HG03196 (cell line): ENCODE measurements at regions not wholly inside any gene's neighbourhood (a gene's known extent, or its start where the extent isn't known, plus 50 kb on each side); places are given as distances from the start of the nearest gene placed in this dataset.
"Not testable (repeated sequence)": the region's sequence is repeated elsewhere in the genome, so short reads cannot be mapped to it uniquely, and the experiment has no call there.

Experiments used
- ATAC-seq: cut with Tn5 transposase; IDR thresholded peaks from one replicate; pipeline ENCODE4 v1.9.1; 2021; ENCODE audit not compliant: unreplicated experiment

- no peak for ATAC-seq
Observed at GRCh38 chr18:38886235-38886634, 1320.6 kb upstream of the CELF4 start.

DNA sequence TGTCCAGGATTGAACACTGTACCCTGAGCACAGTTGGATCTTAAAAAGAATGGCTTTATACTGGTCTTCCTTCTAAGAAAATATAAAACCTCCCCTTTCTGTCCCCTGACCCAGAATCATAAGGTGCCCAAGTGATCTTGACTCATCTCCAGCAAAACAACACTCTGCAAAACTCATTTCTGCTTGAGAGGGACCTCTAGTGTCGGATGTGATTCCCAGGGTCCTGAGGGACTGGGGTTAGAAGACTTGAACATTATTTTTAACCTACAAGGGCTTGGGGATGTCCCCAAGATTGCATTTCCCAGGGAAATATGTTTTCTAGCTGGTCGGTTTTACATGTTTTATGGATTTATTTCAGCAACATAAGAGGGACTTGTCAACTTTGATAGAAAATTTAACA lies 1318.5 kb upstream of the CELF4 start:
- ATAC-seq, result no peak

- ATAC-seq, result no peak
Observed at GRCh38 chr18:38883111-38883510, 1317.5 kb upstream of the CELF4 start.

DNA sequence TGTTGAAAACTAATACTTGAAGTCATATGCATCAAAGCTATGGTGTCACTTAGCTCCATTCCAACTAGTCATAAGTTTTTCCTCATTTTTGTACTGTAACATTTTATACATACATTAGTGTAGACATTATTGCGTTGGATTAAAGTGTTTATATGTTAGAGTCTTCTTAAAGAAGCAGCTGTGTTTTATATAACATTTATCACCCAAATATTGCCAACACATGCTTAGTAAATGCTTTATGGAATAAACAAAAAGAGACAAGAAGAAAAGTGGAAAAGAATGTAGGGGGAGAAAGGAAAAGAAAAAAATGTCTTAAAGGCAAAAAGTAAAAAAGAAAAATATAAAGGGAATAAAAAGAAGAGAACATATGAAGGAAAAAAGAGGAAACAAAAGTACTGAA lies 1314.3 kb upstream of the CELF4 start:
- no peak for ATAC-seq

GRCh38 chr18:38872342-38872741 lies 1306.7 kb upstream of the CELF4 start:
- no peak for ATAC-seq

DNA sequence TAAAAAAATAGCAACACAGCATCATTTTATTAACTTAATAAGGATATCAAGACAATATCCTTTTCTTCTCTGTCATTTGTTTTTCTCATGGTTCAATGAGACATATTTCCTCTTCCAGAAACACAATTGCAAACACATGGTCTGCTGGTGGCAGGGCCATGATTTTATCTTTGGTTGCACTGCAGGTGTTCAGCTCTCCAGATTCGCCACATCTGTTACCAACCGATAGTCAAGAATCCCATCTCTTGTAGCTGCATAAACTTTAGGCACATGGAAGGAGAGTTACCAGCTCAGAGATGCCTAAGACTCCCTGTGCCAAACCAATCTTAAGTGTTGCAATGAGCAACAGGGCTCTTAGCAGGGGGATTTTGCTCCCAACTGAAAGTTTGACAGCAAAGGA lies 1303.2 kb upstream of the CELF4 start:
- ATAC-seq, result no peak

- no peak for ATAC-seq
Observed at GRCh38 chr18:38867680-38868079, 1302.1 kb upstream of the CELF4 start.

DNA sequence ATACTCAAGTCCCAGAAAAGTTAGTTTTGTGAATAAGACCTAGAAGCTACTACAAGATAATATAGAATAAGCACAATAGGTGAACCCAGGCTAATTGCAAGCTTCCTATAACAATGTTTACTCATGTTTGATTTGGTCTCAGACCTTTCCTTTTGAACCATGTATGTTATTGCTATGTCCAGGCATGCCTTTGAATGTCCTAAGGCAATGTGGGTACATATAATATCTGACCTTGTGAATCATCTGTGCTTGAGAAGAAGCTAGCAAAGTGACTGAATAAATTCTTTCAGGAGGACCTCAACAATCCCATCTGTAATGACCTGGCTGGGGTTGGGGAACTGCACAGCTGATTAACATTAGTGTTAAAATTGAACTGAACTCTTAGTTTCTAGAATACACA lies 1285.9 kb upstream of the CELF4 start:
- ATAC-seq, result no peak

DNA sequence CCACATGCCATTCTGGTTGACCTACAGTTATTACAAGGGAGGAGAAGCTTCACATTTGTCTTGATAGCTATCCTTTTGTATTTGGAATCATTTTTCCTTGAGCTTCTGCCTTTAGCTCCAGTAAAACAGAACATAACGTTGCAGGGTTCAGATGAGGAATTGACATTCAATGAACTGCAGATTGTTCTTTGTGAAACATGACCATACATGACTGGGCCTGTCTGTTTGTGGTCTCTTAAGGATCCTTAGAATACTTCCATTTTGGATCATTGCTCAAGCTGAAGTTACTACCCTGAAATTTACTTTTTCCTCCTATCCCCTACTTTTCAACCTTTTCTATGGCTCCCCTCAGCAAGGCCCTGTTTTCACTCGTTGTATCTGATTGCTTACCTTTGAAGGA lies 1281.7 kb upstream of the CELF4 start:
- no peak for ATAC-seq

DNA sequence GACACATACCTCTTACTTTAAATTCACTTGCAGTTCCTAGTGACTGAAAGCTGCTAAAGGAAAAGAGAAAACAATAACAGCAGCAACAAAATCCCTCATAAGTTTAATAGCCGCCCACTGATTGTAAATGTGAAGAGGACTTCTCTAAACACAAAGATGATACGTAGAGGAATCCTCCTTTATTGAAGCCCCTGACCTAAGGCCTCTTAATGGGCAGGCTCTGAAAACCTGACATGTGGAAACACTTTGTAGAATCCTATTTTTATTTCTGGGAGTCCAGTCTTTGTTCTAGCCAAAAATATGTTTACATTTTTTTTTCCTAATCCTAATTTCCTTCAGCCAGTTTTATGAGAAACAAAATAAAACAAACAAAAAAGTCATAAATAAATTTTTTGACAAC lies 1277.7 kb upstream of the CELF4 start:
- no peak for ATAC-seq

- no peak for ATAC-seq
Observed at GRCh38 chr18:38826247-38826646, 1260.6 kb upstream of the CELF4 start.

DNA sequence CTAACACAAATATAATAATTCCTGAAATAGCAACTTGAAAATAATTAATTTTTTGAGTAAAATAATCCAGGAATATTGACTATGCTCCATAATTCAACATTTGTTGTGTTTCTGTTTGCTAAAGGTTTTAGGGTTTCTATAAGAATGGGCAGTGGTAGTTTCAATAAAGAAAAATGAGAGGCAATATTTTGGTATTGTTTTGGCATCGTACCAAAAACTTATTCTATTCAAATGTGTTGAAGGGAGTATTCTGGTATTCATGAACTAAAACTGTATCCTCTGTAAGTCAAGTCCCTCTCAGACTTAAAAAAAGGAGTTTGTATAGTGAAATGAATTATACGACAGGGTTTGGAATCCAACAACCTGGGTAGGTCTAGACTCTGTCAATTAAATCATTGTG lies 1245.6 kb upstream of the CELF4 start:
- no peak for ATAC-seq

- no peak for ATAC-seq
Observed at GRCh38 chr18:38810789-38811188, 1245.2 kb upstream of the CELF4 start.

DNA sequence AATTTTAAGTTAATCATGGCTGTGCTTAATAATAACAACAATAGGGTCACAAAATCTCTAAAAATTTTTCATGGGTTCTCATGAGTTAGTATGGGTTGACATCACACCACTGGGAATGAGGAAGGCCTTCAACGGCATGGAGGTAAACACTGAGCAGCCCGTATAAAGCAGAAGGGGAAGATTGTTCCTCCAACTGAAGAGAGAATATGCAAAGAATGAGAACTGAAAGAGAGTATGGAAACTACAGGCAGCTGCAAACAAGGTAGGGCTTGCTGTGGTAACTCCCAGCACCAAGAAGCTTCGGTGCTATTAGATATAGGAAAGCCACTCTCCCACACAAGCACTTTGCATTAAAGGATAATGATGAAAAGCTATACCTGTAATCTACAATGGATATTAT lies 1242.3 kb upstream of the CELF4 start:
- ATAC-seq, result no peak

DNA sequence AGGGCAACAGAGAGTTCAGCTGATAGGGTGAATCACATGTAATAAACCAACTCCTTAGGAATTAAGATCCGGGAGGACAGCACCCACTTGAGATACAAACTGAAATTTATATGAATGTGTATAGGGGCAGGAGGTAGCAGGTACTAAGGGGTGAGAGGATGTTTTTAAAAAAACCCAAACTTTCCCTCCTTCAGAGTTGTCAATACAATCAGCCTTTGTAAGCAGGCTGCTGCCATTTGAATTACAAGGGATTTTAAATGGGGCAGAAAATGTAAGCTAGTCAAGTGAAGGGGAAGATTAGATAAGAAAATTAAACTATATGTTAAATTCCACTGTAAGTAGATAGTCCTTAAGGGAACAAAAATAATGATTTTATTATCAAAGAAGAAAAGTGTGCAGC lies 1239.7 kb upstream of the CELF4 start:
- ATAC-seq, result no peak

DNA sequence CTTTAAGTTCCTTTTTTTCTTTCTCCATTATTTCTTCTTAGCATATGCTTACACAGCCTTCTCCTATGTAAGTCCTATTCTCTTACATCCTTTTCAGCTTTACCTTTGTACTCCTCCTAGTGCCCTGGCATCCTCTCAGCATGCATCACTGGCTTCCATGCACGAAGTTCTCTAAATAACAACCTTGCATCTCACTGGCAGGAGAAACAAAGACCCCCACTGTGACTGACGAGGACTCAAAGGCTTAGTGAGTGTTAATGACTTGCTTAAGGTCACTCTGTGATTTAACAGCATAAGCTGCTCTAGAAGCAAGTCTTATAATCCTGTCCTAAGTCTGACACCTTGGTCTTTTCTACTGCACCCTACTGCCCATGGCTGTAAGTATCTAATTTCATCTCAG lies 1236.0 kb upstream of the CELF4 start:
- no peak for ATAC-seq

- ATAC-seq, result no peak
Observed at GRCh38 chr18:38796762-38797161, 1231.2 kb upstream of the CELF4 start.

- ATAC-seq, result no peak
Observed at GRCh38 chr18:38792731-38793130, 1227.1 kb upstream of the CELF4 start.

GRCh38 chr18:38790786-38791185 lies 1225.2 kb upstream of the CELF4 start:
- ATAC-seq, result no peak

GRCh38 chr18:38790303-38790702 lies 1224.7 kb upstream of the CELF4 start:
- no peak for ATAC-seq

DNA sequence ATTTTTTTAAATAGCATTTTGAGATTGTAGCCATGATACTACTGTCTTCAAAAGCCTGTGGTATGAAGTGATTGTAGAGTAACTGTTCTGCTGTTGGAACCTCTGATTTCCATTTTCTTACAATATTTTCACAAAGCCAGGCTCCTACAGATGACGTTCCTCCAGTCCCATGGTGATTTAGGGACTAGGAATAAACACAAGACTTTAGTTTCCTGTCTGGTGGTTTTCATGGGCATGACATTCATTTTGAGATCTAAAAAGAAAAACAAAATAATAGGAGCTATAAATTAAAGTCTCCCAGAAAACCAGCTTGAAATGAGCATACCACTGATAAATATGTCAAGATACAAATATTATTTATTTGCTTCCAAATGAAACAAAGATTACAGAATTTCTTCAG lies 1223.5 kb upstream of the CELF4 start:
- no peak for ATAC-seq

DNA sequence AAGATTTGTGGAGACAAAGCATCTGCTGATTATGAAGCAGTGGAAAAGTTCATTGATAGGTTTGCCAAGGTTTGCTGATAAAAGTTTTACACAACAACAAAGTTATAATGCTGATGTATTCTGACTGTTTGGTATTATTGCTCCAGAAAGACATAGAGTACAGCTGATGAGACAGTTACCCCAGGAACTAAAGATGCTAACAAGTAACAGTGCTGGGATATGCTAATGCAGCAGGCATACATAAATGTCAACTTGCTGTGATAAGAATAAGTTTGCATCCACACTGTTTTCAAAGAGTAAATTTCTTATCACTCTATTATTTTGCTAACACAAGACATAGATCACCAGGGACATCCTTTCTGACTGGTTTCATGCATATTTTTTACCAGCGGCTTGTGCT lies 1221.3 kb upstream of the CELF4 start:
- ATAC-seq, result no peak

- ATAC-seq, result not testable (repeated sequence)
Observed at GRCh38 chr18:38771620-38772019, 1206.0 kb upstream of the CELF4 start.

DNA sequence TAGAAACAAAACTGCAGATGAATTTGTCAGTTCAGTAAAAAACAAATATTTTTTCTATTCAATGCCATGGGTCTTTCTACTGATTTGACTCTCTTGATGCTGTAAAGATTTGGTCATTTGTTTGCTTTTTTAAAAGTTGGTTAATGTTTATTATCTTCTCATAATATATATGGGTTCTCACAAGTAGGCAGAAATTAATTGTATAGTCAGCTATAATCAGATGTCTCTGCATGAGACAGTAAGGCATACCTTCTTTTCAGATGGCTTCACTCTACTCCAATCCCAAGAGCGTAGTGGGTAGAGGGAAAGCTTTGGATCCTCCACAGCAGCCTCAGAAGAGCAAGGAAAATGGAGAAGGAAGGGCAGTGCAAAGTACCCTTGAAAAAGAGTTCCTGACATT lies 1202.9 kb upstream of the CELF4 start:
- no peak for ATAC-seq
